NCI-H524 (cell line): ENCODE measurements at regions not wholly inside any gene's neighbourhood (a gene's known extent, or its start where the extent isn't known, plus 50 kb on each side); places are given as distances from the start of the nearest gene placed in this dataset.
"Not testable (repeated sequence)": the region's sequence is repeated elsewhere in the genome, so short reads cannot be mapped to it uniquely, and the experiment has no call there.

ENCODE experiments used
- DNase-seq, 2 experiments: peaks; one replicate each; lab custom pipeline; 2025; lab: John Stamatoyannopoulos, UW

DNA sequence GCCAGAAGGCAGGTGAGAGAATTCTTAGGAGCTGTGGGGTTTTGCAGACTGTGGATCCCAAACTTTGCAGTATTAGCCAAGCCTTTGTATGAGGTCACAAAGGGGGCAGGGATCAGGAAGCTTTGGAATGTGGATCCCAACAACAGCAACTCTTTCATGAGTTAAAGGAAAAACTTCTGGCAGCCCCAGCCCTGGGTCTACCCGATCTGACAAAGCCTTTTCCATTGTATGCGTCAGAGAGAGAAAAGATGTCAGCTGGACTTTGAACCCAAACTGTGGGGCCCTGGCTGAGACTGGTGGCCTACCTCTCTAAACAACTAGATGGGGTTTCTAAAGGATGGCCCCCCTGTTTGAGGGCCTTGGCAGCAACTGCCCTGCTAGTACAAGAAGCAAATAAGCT, 101.8 kb upstream of the OSBPL11 start:
- DNase-seq, result not testable (repeated sequence)

DNA sequence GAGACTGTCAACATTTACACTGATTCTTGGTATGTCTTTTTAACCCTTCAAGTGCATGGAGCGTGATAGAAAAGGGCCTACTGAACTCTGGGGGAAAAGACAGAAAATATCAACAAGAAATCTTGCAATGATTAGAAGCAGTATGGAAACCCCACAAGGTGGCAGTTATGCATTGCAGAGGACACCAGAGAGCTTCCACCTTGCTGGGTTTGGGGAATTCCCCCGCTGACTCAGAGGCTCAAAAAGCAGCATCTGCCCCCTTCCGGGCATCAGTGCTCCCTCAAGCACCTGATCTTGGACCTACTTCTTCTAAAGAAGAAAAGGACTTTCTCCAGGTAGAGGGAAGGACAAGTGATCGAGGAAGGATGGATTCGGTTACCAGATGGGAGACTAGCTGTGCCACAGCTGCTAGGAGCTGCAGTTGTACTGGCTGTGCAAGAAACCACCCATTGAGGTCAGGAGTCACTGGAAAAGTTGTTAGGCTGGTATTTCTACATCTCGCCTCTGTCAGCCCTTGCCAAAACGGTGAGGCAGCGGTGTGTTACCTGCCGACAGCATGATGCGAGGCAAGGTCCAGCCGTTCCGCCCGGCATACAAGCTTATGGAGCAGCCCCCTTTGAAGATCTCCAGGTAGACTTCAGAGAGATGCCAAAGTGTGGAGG, 102.8 kb upstream of the OSBPL11 start:
- DNase-seq, result not testable (repeated sequence)

DNA sequence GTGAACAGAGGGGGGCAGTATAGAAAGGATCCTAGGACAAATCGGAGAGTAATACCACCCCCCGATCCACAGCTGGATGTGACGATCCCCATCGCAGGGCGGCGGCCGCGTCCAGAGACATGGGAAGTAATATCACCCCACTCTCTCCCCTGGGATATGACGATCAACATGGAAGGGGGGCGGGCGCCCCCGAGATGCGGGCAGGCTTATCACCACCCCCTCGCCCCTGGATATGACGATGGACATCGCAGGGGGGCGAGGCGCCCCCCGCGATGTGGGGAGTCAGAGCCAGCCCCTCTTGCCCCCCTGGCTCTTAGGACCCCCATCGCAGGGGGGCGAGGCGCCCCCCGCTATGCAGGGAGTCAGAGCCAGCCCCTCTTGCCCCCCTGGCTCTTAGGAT, 120.4 kb upstream of the OSBPL11 start:
- DNase-seq, result no peak

DNA sequence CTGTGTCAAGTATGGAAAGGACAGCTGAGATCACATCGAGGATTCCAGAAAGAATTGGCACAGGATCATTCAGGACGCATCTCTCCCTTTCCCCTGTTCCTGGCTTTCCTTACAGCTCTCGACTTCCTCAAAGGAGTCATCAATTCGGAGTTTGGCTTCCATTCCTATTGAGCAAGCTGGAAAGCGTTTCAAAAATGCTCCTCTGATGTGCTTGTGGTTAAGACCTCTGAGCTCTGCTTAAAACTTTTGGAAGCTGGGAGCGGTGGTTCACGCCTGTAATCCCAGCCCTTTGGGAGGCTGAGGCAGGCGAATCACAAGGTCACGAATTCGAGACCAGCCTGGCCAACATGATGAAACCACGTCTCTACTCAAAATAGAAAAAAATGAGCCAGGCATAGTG, 136.9 kb upstream of the OSBPL11 start:
- DNase-seq, result not testable (repeated sequence)

DNA sequence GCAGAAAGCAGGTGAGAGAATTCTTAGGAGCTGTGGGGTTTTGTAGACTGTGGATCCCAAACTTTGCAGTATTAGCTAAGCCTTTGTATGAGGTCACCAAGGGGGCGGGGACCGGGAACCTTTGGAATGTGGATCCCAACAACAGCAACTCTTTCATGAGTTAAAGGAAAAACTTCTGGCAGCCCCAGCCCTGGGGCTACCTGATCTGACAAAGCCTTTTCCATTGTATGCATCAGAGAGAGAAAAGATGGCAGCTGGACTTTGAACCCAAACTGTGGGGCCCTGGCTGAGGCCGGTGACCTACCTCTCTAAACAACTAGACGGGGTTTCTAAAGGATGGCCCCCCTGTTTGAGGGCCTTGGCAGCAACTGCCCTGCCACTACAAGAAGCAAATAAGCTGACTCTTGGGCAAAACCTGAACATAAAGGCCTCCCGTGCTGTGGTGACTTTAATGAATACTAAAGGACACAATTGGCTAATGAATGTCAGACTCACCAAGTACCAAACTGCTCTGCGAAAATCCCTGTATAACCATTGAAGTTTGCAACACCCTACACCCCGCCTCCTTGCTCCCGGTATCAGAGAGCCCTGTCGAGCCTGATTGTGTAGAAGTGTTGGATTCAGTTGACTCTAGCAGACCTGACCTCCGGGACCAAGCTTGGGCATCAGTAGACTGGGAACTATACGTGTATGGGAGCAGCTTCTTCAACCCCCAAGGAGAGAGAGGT, 146.9 kb upstream of the OSBPL11 start:
- DNase-seq, result not testable (repeated sequence)

DNA sequence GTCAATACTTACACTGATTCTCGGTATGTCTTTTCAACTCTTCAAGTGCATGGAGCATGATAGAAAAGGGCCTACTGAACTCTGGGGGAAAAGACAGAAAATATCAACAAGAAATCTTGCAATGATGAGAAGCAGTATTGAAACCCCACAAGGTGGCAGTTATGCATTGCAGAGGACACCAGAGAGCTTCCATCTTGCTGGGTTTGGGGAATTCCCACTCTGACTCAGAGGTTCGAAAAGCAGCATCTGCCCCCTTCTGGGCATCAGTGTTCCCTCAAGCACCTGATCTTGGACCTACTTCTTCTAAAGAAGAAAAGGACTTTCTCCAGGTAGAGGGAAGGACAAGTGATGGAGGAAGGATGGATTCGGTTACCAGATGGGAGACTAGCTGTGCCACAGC, 147.5 kb upstream of the OSBPL11 start:
- DNase-seq, result peak in 1 of 2 experiments; percentile 47

DNA sequence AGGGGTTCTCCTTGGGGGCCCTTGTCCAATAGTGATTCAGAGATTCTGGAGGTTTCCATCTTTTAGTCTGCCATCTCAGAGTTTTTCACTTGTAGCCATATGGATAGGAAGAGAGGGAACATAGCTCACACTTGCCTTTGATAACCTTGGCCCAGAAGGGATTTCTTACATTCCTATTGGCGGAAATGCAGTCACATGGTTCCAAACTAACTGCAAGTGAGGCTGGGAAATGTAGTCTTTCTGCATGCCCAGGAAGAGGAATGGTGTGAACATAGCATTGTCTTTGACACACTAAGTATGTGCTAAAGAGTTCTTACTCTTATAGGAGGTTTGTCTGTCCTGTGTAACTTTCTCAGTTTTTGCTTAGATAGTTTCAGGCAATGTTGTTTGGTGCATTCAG, 161.8 kb upstream of the OSBPL11 start:
- DNase-seq, result not testable (repeated sequence)

DNA sequence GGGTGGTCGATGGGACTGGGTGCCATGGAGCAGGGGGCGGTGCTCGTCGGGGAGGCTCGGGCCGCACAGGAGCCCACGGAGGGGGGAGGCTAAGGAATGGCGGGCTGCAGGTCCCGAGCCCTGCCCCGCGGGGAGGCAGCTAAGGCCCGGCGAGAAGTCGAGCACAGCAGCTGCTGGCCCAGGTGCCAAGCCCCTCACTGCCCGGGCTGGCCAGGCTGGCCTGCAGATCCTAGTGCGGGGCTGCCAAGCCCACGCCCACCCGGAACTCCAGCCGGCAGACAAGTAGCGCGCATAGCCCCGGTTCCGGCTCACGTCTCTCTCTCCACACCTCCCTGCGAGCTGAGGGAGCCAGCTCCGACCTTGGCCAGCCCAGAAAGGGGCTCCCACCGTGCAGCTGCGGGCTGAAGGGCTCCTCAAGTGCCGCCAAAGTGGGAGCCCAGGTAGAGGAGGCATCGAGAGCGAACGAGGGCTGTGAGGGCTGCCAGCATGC, 163.4 kb upstream of the OSBPL11 start:
- DNase-seq, result not testable (repeated sequence)

DNA sequence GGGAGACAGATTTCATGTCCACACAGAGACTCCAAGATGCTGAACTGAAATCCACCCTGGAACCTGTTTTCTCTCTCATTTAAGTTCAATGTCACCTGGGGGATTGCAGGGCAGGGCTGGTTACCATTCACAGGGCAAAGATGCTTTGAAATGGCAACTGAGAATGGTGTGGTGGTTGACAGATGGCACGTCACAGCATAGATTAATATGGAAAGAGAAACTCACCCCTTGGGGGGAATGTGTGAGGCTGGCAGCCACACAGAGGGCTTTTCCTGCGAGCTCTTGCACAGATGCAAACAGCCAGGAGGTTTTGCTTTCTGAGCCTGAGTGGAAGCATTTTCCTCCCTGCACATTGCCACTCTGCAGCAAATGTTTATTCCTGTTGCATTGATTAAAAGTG, 167.3 kb upstream of the OSBPL11 start:
- peak in 1 of 2 experiments; percentile 39 for DNase-seq

DNA sequence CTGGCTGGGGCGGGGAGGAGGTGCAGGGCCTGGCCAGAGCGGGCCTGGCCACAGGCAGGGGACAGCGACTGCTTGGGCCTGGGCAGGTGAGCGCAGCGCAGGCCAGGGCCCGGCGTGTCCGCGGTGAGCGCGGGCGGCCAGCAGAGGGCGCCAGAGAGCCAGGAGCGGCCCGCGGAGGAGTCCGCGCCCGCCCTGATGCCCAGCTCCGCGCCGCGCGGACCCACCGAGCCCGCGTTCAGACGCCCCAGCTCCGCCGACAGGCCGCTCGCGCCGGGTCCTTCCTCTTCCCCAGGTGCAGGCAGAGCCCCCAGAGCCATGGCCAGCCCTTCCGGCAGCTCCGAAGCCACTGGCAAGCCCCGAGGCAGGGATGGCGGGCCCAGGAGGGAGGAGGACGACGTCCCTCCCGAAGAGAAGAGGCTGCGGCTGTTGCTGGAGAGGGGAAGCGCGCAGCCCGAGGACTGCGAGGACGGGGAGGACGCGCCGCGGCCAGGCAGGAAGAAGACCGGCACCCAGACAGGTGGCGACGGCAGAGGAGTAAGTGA, 171.1 kb upstream of the OSBPL11 start:
- peak in 1 of 2 experiments; percentile 52 for DNase-seq

DNA sequence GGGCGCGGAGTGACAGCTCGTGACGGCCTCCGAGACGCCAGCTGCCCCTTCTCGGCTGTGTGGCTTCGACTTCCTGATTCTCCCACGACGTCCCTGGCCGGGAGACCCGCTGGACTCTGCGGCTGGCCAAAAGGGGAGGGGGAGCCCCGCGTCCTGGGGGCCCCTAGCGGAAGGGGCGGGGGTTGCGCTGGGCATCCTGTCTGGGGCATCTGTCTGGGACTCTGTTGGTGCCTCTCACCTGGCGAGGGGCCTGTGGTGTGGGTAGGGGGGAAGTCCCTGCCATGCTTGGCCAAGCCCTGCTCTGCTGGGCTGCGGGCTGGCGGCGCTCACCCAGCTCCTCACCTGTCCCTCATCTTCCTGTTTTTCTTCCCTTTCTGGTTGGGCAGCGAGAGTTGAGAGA, 171.6 kb upstream of the OSBPL11 start:
- DNase-seq, result not testable (repeated sequence)

DNA sequence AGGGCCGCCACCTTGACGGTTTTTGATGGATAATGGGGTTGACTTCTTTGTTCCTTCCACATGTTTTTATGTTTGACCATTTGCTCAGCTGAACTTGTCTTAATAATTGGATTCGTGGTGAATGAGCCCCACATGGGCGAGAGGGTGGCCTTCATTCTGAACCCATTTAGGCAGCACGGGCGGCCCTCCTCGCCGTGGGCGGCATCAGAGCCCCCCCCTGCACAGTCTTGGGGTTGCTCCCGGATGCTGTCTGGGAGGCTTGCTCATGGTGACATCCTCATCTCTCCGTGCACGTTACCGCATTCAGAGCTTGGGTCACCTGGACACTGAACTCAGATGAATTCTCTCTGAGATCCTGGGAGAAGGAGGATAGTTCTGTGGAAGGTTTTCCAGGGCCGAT, 172.3 kb upstream of the OSBPL11 start:
- DNase-seq, result no peak

DNA sequence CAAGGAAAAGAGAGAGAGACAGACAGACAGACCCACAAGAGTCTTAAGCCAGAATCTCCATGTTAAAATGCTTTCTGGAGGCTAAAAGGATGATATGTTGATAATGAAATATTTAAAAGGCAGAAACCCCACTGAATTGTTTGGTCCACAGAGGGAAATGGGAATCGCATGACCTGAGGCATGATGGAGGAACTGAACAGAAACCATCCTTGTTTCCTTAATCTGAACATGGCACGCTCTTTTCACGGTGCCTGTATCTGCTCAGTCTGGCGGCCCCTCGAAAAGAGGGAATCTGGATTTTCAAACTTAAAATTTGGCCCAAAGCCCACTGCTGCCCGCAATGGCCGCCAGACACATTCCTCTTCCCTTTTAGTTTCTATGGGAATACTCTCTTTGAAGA, 173.5 kb upstream of the OSBPL11 start:
- DNase-seq, result not testable (repeated sequence)

DNA sequence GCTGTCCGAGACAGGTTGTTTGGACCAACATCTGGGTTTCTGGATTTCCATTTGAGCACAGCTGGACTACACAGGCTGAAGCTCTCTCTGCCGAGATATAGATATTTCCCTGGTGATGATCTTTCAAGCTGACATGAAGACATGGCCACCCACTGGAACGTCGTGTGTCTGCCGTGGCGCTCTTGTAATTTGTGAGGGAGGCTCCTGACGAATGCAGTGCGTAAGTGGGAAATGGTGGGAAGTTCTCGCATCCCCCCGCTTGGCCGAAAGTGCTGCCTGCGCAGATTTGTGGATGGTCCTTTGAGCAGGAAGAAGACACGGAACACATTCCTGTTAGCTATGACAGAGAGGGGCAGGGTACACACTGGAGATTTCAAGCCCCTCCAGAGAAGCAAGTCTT, 176.2 kb upstream of the OSBPL11 start:
- not testable (repeated sequence) for DNase-seq

DNA sequence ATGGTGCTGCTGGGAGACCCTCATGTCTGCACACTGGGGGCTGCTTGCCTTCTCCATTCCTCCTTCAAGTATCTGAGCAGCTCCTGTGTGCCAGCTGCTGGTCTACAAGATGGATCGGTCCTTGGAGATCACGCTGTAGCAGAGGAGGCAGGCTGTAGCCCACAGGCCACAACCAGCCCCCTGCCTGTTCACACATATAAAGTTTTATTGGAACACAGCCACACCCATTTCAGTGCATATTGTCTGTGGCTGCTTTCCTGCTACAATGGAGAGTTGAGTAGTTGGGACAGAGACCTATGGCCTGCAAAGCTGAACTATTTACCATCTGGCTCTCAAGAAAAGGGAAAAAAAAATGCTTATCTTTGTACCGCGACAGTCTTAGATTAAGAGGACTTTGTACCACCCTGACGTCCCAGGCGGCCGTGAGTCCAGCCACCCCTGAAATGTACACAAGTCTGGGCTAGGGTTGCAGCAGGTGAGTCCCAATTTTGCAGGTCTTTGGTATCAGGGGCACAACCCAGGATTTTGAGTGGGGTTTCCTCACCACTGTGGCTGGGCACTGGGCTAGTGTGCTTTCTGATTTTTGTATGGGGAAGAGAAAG, 179.2 kb upstream of the OSBPL11 start:
- not testable (repeated sequence) for DNase-seq

DNA sequence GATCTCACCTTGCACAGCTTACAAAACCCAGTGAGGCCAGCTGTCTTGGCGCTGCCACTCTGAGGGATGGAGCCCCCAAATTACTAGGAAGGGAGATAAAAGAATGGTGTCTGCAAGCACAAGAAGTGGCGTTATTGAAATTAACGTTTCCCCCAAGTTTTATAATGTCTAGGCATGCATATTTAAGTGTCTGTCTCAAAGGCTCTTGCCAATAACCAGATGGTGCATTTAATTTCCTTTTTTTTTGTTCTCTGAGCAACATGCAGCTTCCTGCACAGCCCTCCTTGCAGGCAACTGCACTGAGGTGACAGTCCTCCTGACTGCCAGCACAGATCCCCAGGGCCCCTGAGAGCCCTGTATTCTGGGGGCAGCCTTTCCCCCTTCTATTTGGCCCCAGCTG, 179.8 kb upstream of the OSBPL11 start:
- DNase-seq, result not testable (repeated sequence)

DNA sequence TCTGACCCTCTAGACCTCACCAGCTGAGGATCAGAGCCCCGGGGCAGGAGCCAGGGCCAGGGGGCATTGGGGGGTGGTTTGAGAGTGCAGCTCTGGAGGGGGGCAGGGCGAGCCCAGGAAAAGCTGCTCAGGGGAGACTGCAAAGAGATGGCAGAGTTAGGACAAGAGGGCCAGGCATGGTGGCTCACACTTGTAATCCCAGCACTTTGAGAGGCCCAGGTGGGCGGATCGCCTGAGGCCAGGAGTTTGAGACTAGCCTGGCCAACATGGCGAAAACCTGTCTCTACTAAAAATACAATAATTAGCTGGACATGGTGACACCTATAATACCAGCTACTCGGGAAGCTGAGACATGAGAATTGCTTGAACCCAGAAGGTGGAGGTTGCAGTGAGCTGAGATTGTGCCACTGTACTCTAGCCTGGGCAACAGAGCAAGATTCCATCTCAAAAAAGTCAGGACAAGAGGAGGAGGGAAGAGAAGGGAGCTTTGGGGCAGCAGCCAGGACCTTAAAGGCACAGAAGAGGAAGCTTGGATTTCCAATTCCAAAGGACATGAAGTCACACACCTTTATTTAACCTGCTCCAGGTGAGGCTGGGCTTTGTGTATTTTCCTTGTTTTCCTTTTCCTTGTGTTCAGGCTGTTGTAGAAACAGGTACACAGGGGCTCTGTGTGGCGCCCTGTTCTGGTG, 180.5 kb upstream of the OSBPL11 start:
- DNase-seq, result not testable (repeated sequence)

DNA sequence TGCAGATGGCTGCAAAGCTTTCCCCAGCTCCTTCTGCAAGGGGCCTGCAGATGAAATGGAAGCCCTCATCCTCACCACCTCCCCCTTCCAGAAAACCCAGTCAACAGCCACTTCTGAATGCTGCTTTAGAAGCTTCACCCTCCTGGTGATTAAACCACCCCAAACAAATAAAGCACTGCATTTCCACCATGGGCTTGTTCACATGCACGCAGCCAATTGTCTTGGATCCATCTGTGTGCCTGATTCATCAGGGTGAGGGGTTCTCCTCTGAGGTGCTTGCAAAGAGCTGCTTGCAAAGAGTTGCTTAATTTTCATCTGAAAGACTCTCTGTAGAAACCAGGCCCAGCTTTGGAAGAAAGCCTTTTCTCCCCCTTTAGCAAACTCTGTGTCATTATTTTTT, 184.0 kb upstream of the OSBPL11 start:
- DNase-seq, result peak in 1 of 2 experiments; percentile 46

DNA sequence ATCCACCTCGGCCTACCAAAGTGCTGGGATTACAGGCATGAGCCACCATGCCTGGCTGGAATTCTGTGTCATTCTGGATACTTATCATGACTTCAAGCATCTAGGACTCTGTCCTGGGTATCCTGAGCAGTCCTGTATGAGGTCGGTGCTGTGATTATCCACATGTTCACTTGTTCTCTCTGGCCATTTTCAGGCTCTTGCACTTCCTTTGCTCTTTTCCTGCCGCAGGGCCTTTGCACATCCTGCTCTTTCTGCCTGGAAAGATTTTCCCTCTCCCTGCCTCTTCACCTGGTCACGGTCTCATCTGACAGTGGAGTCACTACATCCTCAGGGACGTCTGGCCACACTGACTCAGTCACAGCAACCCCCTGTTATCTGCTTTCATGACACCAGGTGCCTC, 184.6 kb upstream of the OSBPL11 start:
- DNase-seq, result not testable (repeated sequence)

DNA sequence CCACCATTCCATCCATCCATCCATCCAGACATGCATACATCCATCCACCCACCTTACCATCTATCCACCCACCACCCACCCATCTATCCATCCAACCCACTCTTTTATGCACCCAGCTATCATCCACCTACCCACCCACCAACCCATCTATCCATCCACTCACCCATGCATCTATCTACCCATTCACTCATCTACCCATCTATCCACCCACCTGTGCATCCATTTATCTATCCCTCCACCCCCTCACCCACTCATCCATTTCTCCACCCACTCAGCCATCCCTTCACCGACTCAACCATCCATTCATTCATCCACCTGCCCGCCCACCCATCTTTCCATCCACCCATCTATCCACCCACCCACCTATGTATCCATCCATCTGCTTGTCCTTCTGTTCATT, 186.4 kb upstream of the OSBPL11 start:
- DNase-seq, result not testable (repeated sequence)

DNA sequence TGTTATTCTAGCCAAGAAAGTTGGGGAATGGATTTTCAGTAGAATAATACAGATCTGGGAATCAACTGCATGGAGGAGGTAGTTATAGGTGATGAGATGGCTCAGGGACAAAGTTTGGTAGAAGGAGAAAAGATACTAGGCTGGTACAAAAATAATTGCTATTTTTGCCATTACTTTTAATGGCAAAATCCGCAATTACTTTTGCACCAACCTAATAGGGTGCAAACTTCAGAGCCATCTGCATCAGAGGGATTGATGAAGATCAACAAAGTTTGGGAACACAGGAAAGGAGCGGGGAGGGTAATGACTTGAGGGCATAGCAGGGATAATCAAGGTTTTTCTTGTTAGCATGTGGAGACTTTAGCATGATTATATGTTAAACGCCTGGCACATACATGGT, 178.7 kb upstream of the ROPN1B start:
- DNase-seq, result not testable (repeated sequence)

DNA sequence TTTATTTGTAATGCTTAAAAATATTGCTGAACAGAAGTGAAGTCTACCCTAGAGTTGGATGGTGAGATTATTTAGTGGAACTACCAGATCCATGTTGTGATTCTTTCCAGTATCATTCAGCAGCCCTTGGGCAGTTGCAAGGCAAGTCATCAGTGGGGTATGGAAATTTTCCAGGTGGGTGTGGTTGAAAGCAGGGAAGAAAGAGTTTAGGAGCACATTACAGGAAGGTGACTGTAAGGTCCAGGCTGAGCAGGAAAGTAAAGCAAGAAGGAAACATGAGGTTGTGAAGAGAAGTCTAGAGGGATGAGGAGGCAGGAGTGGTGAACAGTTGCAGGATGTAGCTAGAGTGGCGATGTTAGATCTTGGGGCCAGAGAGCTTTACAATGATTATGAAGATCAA, 178.0 kb upstream of the ROPN1B start:
- not testable (repeated sequence) for DNase-seq
